GM06990 (cell line): ENCODE measurements at regions not wholly inside any gene's neighbourhood (a gene's known extent, or its start where the extent isn't known, plus 50 kb on each side); places are given as distances from the start of the nearest gene placed in this dataset.

Experiments used
- DNase-seq: peaks from one replicate; pipeline ENCODE4 v3.0.0-alpha.2; 2011; ENCODE audit not compliant: insufficient read length; ENCODE audit errors: extremely low read depth
- H3K27me3 ChIP-seq: replicated peaks from 2 replicates; pipeline ENCODE4 v1.6.0; 2011; ENCODE audit warnings: low read length; ENCODE audit not compliant: control insufficient read depth, insufficient read depth
- H3K36me3 ChIP-seq: 2 replicates; pipeline ENCODE4 v1.5.1; 2011; ENCODE audit warnings: low read length; ENCODE audit not compliant: control insufficient read depth, insufficient read depth
- H3K4me3 ChIP-seq: replicated peaks from 2 replicates; pipeline ENCODE4 v1.5.1; 2011; ENCODE audit warnings: low read depth, mild to moderate bottlenecking, control low read depth, low read length
- CTCF ChIP-seq: IDR thresholded peaks from 2 replicates; pipeline ENCODE4 v1.5.1; 2011; ENCODE audit warnings: low read length, control low read depth, mild to moderate bottlenecking, inconsistent platforms; ENCODE audit not compliant: insufficient read depth, poor library complexity, severe bottlenecking

GRCh38 chr13:47114030-47114429, 217.2 kb upstream of the HTR2A start:
- no peak for TF ChIP-seq CTCF
- no peak overlapping the region for H3K4me3 ChIP-seq

GRCh38 chr13:47112903-47113299, 216.0 kb upstream of the HTR2A start:
- Histone ChIP-seq H3K4me3 (no peak overlapping the region), H3K36me3 (no peaks in the 10 kb centered on the region), H3K27me3 (no peaks in the 10 kb centered on the region)
- DNase-seq = no peak
- TF ChIP-seq CTCF = no peak

More at GRCh38 chr13:47114030-47114429, 217.2 kb upstream of the HTR2A start:
- DNase-seq = no peak
- no peaks in the 10 kb centered on the region for H3K27me3 ChIP-seq
- H3K36me3 ChIP-seq = no peaks in the 10 kb centered on the region

GRCh38 chr13:47112205-47112902, 215.5 kb upstream of the HTR2A start:
- no peak for DNase-seq
- Histone ChIP-seq H3K4me3 (no peak overlapping the region), H3K36me3 (no peaks in the 10 kb centered on the region), H3K27me3 (no peaks in the 10 kb centered on the region)
- no peak for TF ChIP-seq CTCF

GRCh38 chr13:47111499-47111898, 214.6 kb upstream of the HTR2A start:
- DNase-seq = no peak
- H3K27me3 ChIP-seq = no peaks in the 10 kb centered on the region
- no peaks in the 10 kb centered on the region for H3K36me3 ChIP-seq
- no peak overlapping the region for H3K4me3 ChIP-seq
- no peak for TF ChIP-seq CTCF

- no peak for DNase-seq
- Histone ChIP-seq H3K36me3 (no peaks in the 10 kb centered on the region), H3K27me3 (no peaks in the 10 kb centered on the region), H3K4me3 (no peak overlapping the region)
- no peak for TF ChIP-seq CTCF
These were observed 214.0 kb upstream of the HTR2A start for GRCh38 chr13:47110833-47111240.

GRCh38 chr13:47110141-47110540, 213.3 kb upstream of the HTR2A start:
- no peak overlapping the region for H3K4me3 ChIP-seq

More at GRCh38 chr13:47110141-47110540, 213.3 kb upstream of the HTR2A start:
- Histone ChIP-seq H3K36me3 (no peaks in the 10 kb centered on the region), H3K27me3 (no peaks in the 10 kb centered on the region)
- no peak for DNase-seq
- no peak for TF ChIP-seq CTCF
